IMR-90 (cell line): ENCODE measurements at regions not wholly inside any gene's neighbourhood (a gene's known extent, or its start where the extent isn't known, plus 50 kb on each side); places are given as distances from the start of the nearest gene placed in this dataset.

Experiments
- ATAC-seq: fragments of 200-7000 bp; cut with Tn5 transposase; 2 replicates; pipeline ENCODE4 v1.9.1; 2020; ENCODE audit warnings: low read depth, mild to moderate bottlenecking, moderate library complexity
- BruUV-seq: library from RNA; stranded (reverse); fragments of 400-500 nt; replicated peaks from 2 replicates; lab custom pipeline; 2021; lab: Mats Ljungman, UMichigan
- CTCF ChIA-PET: fragments of 300-600 bp; formaldehyde crosslinking; extraction: SDS; loops from one replicate; lab custom pipeline; 2021; ENCODE audit warnings: antibody characterized with exemption; lab: Yijun Ruan, JAX
- POLR2A ChIA-PET: fragments of 300-600 bp; sonication (Branson Sonifier 250); formaldehyde crosslinking; loops from one replicate; lab custom pipeline; 2022; ENCODE audit warnings: antibody characterized with exemption; ENCODE audit not compliant: unreplicated experiment; lab: Charles Lee
- DNase-seq: peaks from one replicate; pipeline ENCODE4 v3.0.0; 2013
- H2AFZ ChIP-seq: replicated peaks from 2 replicates; pipeline ENCODE3; 2013; ENCODE audit warnings: low read length, mild to moderate bottlenecking; ENCODE audit not compliant: poor library complexity
- H2AK5ac ChIP-seq: 2 replicates; pipeline ENCODE4 v1.6.1; 2013; ENCODE audit warnings: low read depth, low read length, inconsistent platforms
- H2AK9ac ChIP-seq: replicated peaks from 2 replicates; pipeline ENCODE3; 2013; ENCODE audit warnings: mild to moderate bottlenecking, low read depth, low read length, moderate library complexity; ENCODE audit not compliant: poor library complexity
- H2BK120ac ChIP-seq: 2 replicates; pipeline ENCODE4 v1.6.1; 2013; ENCODE audit warnings: low read depth, low read length, inconsistent platforms
- H2BK15ac ChIP-seq: 3 replicates; pipeline ENCODE4 v1.6.1; 2013; ENCODE audit warnings: low read depth, low read length, inconsistent platforms
- H2BK20ac ChIP-seq: 2 replicates; pipeline ENCODE4 v1.6.1; 2013; ENCODE audit warnings: low read depth, mild to moderate bottlenecking, inconsistent platforms, low read length, moderate library complexity
- H2BK5ac ChIP-seq: 2 replicates; pipeline ENCODE4 v1.6.1; 2013; ENCODE audit warnings: mild to moderate bottlenecking, low read depth, low read length, inconsistent platforms; ENCODE audit not compliant: poor library complexity, severe bottlenecking
- H3K14ac ChIP-seq: replicated peaks from 2 replicates; pipeline ENCODE4 v1.6.1; 2013; ENCODE audit warnings: low read depth, low read length, inconsistent platforms
- H3K18ac ChIP-seq: 2 replicates; pipeline ENCODE4 v1.6.1; 2013; ENCODE audit warnings: low read depth, low read length, control low read depth
- H3K23ac ChIP-seq: 2 replicates; pipeline ENCODE4 v1.6.1; 2013; ENCODE audit warnings: low read depth, low read length, inconsistent platforms
- H3K27ac ChIP-seq: 2 replicates; pipeline ENCODE4 v1.5.1; 2013; ENCODE audit warnings: mild to moderate bottlenecking, control low read depth, low read length; ENCODE audit not compliant: insufficient read depth
- H3K27me3 ChIP-seq: 2 replicates; pipeline ENCODE4 v1.6.1; 2013; ENCODE audit warnings: low read length; ENCODE audit not compliant: control insufficient read depth, insufficient read depth
- H3K36me3 ChIP-seq: 2 replicates; pipeline ENCODE4 v1.6.1; 2013; ENCODE audit warnings: low read length, mixed read lengths; ENCODE audit not compliant: control insufficient read depth, insufficient read depth
- H3K4ac ChIP-seq: 2 replicates; pipeline ENCODE4 v1.6.1; 2013; ENCODE audit warnings: low read depth, low read length, inconsistent platforms
- H3K4me1 ChIP-seq: 2 replicates; pipeline ENCODE4 v1.6.1; 2013; ENCODE audit warnings: low read length, mixed read lengths; ENCODE audit not compliant: control insufficient read depth, insufficient read depth
- H3K4me2 ChIP-seq: 2 replicates; pipeline ENCODE4 v1.6.1; 2013; ENCODE audit warnings: low read depth, mild to moderate bottlenecking, control low read depth, low read length, moderate library complexity
- H3K4me3 ChIP-seq: 2 replicates; pipeline ENCODE4 v1.5.1; 2013; ENCODE audit warnings: low read depth, mild to moderate bottlenecking, control low read depth, low read length, moderate library complexity; ENCODE audit not compliant: insufficient read depth
- H3K56ac ChIP-seq: 2 replicates; pipeline ENCODE4 v1.6.1; 2013; ENCODE audit warnings: low read length, inconsistent platforms; ENCODE audit not compliant: insufficient read depth; ENCODE audit errors: extremely low read depth
- H3K79me1 ChIP-seq, 2 experiments: 2 replicates each; pipeline ENCODE4 v1.6.1; 2013; ENCODE audit warnings: low read length in 2 of 2, inconsistent platforms in 1 of 2, low read depth in 1 of 2
- H3K9ac ChIP-seq: 2 replicates; pipeline ENCODE4 v1.6.1; 2013; ENCODE audit warnings: low read depth, low read length, control low read depth
- H3K9me1 ChIP-seq: 2 replicates; pipeline ENCODE4 v1.6.1; 2013; ENCODE audit warnings: low read length, inconsistent platforms; ENCODE audit not compliant: insufficient read depth
- H3K9me3 ChIP-seq: 2 replicates; pipeline ENCODE4 v1.6.1; 2013; ENCODE audit warnings: low read length; ENCODE audit not compliant: control insufficient read depth, insufficient read depth
- H4K20me1 ChIP-seq: 2 replicates; pipeline ENCODE4 v1.6.1; 2013; ENCODE audit warnings: low read length, inconsistent platforms; ENCODE audit not compliant: insufficient read depth
- H4K5ac ChIP-seq: 2 replicates; pipeline ENCODE4 v1.6.1; 2013; ENCODE audit warnings: mild to moderate bottlenecking, low read depth, low read length, control low read depth
- H4K8ac ChIP-seq, 2 experiments: 2 replicates each; pipeline ENCODE4 v1.6.1; 2013; ENCODE audit warnings: low read depth in 2 of 2, low read length in 2 of 2, control low read depth in 1 of 2, inconsistent platforms in 1 of 2
- H4K91ac ChIP-seq: 2 replicates; pipeline ENCODE4 v1.6.1; 2013; ENCODE audit warnings: low read depth, low read length, inconsistent platforms; ENCODE audit not compliant: insufficient read depth
- CEBPB ChIP-seq: IDR thresholded peaks from 2 replicates; pipeline ENCODE4 v1.6.1; 2012; ENCODE audit warnings: low read depth, low read length, improper control_type of control experiment
- MAFK ChIP-seq: IDR thresholded peaks from 2 replicates; pipeline ENCODE4 v1.6.1; 2012; ENCODE audit warnings: low read depth, low read length, improper control_type of control experiment
- MAZ ChIP-seq: IDR thresholded peaks from 2 replicates; pipeline ENCODE4 v1.6.1; 2012; ENCODE audit warnings: low read depth, mild to moderate bottlenecking, low read length, improper control_type of control experiment, moderate library complexity, borderline replicate concordance
- POLR2A ChIP-seq: IDR thresholded peaks from 2 replicates; pipeline ENCODE4 v1.6.1; 2012; ENCODE audit warnings: mild to moderate bottlenecking, low read depth, low read length
- RCOR1 ChIP-seq: IDR thresholded peaks from 2 replicates; pipeline ENCODE4 v1.6.1; 2012; ENCODE audit warnings: mild to moderate bottlenecking, low read length, improper control_type of control experiment; ENCODE audit not compliant: insufficient replicate concordance
- RFX5 ChIP-seq: IDR thresholded peaks from 2 replicates; pipeline ENCODE4 v1.8.0; 2012; ENCODE audit warnings: low read depth, mild to moderate bottlenecking, low read length, moderate library complexity
- SMC3 ChIP-seq: fragments of 150-350 bp; IDR thresholded peaks from 2 replicates; pipeline ENCODE4 v1.6.1; 2016; ENCODE audit warnings: low read depth, mild to moderate bottlenecking, antibody characterized with exemption, low read length, moderate library complexity
- WGBS, 2 experiments: methylation state at CpG; one replicate each; pipeline versions ENCODE4 v1.1.5 to v1.1.7; 2013; ENCODE audit warnings: missing lambda C conversion rate in 2 of 2; ENCODE audit not compliant: insufficient read length in 1 of 2; ENCODE audit errors: extremely low coverage in 2 of 2; 5-methylcytosine and 5-hydroxymethylcytosine counted together
- dilution Hi-C: fragments of 300-500 bp; cut with HindIII; formaldehyde crosslinking; loops from one replicate; pipeline ENCODE4 v1.14.3; 2018; ENCODE audit warnings: low sequenced_read_pairs; ENCODE audit not compliant: unreplicated experiment
- in situ Hi-C: fragments of 300-500 bp; cut with MboI; formaldehyde crosslinking; loops from 3 replicates; pipeline ENCODE4 v1.14.3; 2019; ENCODE audit warnings: low sequenced_read_pairs, inconsistent platforms, mixed read lengths
- intact Hi-C: fragments of 100-400 bp; cut with micrococcal nuclease; formaldehyde crosslinking; loops from 2 replicates; pipeline ENCODE4 v1.10.0; 2022
- TF ChIP-seq, protein P1 (sequence below): conservative IDR thresholded peaks from 2 replicates; pipeline ENCODE4 v1.5.1; 2012; ENCODE audit warnings: mild to moderate bottlenecking, low read depth, low read length, improper control_type of control experiment
- TF ChIP-seq, protein P2 (sequence below): fragments of 150-350 bp; IDR thresholded peaks from 2 replicates; pipeline ENCODE4 v1.6.1; 2016; ENCODE audit warnings: low read depth, mild to moderate bottlenecking, low read length, moderate library complexity, borderline replicate concordance
- TF ChIP-seq, protein P3 (sequence below): fragments of 150-350 bp; IDR thresholded peaks from 2 replicates; pipeline ENCODE4 v1.6.1; 2017; ENCODE audit warnings: mild to moderate bottlenecking, antibody characterized with exemption, low read length, low read depth

DNA sequence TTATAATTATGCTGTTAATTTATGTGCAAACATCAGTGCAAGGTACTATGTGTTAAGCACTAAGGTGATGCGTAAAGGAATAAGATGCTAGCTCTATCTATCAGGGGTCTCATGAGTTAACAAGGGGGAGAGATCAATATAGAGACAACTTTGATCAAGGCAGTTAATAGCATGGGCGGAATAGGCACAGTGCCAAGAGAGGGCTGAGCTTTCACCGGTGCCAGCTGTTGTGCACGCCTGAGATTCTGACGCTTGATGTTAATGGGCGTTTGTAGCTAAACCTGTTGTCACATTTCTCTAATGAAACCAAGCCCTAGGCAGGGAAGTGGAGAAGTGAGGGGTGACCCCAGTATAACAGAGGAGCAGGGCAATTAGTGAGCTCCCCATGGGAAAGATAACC lies 86.0 kb upstream of the NMU start:
- Histone ChIP-seq H3K9me1 (no peaks in the 10 kb centered on the region), H2AK5ac (no peak overlapping the region), H3K4me3 (no peak overlapping the region), H4K5ac (no peak overlapping the region), H3K4me1 (no peaks in the 10 kb centered on the region), H3K27ac (no peak overlapping the region), H4K20me1 (no peaks in the 10 kb centered on the region), H2BK120ac (no peak overlapping the region), H3K4me2 (no peak overlapping the region), H2BK15ac (no peak overlapping the region), H2BK20ac (no peak overlapping the region), H3K18ac (no peak overlapping the region), H3K9me3 (no peaks in the 10 kb centered on the region), H3K79me1 (no peaks in the 10 kb centered on the region), H3K27me3 (no peaks in the 10 kb centered on the region), H3K9ac (no peak overlapping the region), H2AFZ (no peak overlapping the region), H2AK9ac (no peak overlapping the region), H2BK5ac (no peak overlapping the region), H3K36me3 (no peaks in the 10 kb centered on the region), H3K23ac (no peak overlapping the region), H3K4ac (no peak overlapping the region), H4K91ac (no peak overlapping the region), H3K56ac (no peak overlapping the region), H3K14ac (no peak overlapping the region), H4K8ac (no peak overlapping the region)
- ChIA-PET POLR2A (no interaction called here), CTCF (no interaction called here)
- TF ChIP-seq, protein P1, sequence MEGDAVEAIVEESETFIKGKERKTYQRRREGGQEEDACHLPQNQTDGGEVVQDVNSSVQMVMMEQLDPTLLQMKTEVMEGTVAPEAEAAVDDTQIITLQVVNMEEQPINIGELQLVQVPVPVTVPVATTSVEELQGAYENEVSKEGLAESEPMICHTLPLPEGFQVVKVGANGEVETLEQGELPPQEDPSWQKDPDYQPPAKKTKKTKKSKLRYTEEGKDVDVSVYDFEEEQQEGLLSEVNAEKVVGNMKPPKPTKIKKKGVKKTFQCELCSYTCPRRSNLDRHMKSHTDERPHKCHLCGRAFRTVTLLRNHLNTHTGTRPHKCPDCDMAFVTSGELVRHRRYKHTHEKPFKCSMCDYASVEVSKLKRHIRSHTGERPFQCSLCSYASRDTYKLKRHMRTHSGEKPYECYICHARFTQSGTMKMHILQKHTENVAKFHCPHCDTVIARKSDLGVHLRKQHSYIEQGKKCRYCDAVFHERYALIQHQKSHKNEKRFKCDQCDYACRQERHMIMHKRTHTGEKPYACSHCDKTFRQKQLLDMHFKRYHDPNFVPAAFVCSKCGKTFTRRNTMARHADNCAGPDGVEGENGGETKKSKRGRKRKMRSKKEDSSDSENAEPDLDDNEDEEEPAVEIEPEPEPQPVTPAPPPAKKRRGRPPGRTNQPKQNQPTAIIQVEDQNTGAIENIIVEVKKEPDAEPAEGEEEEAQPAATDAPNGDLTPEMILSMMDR = no peak
- TF ChIP-seq, protein P2, sequence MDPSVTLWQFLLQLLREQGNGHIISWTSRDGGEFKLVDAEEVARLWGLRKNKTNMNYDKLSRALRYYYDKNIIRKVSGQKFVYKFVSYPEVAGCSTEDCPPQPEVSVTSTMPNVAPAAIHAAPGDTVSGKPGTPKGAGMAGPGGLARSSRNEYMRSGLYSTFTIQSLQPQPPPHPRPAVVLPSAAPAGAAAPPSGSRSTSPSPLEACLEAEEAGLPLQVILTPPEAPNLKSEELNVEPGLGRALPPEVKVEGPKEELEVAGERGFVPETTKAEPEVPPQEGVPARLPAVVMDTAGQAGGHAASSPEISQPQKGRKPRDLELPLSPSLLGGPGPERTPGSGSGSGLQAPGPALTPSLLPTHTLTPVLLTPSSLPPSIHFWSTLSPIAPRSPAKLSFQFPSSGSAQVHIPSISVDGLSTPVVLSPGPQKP = no peak
- TF ChIP-seq RCOR1 (no peak), POLR2A (no peak), MAFK (no peak), RFX5 (no peak), MAZ (no peak), CEBPB (no peak), SMC3 (no peak)
- TF ChIP-seq, protein P3, sequence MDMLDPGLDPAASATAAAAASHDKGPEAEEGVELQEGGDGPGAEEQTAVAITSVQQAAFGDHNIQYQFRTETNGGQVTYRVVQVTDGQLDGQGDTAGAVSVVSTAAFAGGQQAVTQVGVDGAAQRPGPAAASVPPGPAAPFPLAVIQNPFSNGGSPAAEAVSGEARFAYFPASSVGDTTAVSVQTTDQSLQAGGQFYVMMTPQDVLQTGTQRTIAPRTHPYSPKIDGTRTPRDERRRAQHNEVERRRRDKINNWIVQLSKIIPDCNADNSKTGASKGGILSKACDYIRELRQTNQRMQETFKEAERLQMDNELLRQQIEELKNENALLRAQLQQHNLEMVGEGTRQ = no peak
- DNase-seq (no peak), ATAC-seq (no peak)
- intact Hi-C loops (no loop called here), in situ Hi-C loops (no loop called here), dilution Hi-C loops (no loop called here)
- WGBS, 2 experiments = no CpG with 5 or more reads among the region's 6 CpGs
- no TSS peak for BruUV-seq
